GM18909 (cell line): ENCODE measurements at regions not wholly inside any gene's neighbourhood (a gene's known extent, or its start where the extent isn't known, plus 50 kb on each side); places are given as distances from the start of the nearest gene placed in this dataset.

Source experiments
- ATAC-seq: cut with Tn5 transposase; IDR thresholded peaks from one replicate; pipeline ENCODE4 v1.9.1; 2021; ENCODE audit warnings: mild to moderate bottlenecking; ENCODE audit not compliant: unreplicated experiment, poor library complexity

DNA sequence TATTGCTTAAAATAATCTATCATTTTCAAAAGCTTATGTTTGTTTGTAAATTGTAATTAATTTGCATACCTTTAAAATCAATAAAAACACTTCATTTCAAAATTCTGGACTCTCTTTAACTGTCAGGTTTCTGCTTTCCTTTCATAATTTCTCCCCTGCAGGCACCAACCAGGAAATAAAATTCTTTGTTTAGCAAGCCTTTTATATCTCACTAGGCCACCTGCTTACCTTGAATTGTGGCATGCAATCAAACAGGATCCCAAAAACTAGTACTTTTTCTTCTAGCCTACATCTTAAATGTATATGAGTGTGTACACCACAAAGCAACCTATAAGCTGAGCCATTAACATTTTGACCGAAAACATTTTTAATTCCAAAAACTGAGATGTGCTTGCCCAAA lies 233.1 kb downstream of the NR4A2 start:
- no peak for ATAC-seq

DNA sequence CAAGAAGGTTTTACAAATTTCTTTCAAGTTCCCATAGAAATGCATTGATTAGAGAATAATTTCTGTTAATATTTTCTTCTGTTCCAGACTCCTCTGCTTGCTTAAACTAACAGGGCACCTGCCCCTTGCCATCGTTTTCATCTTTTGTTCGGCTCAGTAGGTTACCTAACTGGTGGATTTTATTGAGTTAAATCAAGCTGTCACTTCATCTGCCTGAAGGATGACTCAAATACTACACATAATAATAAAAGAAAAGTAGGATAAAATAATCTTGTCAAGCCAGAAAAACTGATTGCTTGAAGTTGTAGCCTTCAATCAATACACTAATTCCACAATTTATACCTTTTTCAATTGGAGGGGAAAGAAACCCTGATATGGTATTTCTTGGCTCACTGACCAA lies 234.0 kb downstream of the NR4A2 start:
- ATAC-seq: no peak

DNA sequence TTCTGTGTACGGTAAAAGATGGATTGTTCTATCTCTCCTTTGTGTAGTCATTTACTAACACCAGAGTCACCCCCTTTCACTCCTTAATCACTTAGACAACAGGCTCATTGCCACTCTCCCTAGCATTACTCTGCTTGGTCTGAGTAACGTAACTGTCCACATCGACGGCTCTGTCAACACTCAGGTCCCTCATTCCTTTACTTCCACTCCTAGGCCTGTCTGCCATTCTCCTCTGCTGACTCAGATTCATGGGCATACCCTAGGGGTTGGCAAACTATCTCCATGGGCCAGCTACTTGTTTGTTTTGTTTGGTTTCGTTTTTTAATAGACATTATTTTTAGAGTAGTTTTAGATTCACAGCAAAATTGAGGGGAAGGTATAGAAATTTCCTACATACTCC lies 243.9 kb downstream of the NR4A2 start:
- ATAC-seq: no peak

DNA sequence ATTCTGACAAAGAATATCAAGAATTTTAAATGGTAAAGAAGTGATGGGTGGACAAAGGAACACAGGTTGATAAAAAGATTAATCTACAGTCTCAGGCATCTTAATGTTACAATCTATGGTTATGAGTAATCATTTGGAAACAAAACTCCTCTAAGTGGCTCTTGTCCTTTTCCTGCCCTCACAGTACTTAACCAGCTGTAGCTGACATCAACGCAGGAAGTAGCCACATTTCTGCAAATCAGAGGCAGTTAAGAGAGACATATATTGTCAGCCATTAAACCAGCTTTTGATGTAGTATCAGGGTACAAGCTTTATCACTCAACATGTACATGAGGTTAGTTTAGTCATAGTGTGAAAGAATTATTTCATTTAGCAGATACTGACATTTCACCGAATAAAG lies 244.6 kb downstream of the NR4A2 start:
- no peak for ATAC-seq

DNA sequence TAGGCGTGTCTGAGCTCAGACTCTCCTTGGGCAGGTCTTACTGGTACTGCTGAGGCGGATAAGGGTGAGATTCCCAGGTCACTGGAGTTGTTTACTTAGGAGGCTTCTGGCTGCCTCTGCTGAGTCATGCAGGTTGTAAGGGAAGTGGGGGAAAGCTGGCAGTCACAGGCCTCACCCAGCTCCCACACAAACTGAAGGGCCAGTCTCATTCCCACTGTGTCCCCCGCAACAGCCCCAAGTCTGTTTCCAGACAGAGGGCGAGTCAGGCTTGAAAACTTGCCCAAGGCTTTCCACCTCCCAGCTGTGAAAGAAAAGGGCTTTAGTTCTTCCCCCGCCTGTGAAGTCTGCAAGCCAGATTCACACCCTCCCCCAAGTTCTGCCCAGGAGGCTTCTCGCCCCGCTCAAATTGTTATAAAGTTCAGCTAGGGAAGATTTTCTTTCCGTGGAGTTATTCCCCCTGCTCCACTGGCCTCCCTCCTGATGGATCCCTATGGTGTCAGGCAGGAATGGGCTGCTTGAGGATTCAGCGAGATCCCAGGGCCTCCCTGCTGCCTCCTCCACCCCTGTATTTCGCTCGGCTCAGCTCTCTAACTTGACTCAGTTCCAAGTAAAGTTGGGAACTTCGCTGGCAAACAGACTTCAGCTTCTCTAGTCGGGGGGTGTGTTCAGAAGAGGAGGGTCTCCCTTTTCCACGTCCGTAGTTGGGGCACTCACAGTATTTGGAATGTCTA lies 248.6 kb downstream of the NR4A2 start:
- no peak for ATAC-seq

DNA sequence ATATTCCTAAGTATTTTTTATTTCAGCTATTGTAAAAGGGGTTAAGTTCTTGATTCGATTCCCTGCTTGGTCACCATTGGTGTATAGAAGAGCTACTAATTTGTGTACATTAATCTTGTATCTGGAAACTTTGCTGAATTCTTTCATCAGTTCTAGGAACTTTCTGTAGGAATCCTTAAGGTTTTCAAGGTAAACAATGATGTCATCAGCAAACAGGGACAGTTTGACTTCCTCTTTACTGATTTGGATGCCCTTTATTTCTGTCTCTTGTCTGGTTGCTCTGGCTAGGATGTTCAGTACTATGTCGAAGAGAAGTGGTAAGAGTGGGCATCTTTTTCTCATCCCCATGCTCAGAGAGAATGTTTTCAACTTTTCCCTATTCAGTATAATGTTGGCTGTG lies 252.7 kb downstream of the NR4A2 start:
- ATAC-seq: no peak

DNA sequence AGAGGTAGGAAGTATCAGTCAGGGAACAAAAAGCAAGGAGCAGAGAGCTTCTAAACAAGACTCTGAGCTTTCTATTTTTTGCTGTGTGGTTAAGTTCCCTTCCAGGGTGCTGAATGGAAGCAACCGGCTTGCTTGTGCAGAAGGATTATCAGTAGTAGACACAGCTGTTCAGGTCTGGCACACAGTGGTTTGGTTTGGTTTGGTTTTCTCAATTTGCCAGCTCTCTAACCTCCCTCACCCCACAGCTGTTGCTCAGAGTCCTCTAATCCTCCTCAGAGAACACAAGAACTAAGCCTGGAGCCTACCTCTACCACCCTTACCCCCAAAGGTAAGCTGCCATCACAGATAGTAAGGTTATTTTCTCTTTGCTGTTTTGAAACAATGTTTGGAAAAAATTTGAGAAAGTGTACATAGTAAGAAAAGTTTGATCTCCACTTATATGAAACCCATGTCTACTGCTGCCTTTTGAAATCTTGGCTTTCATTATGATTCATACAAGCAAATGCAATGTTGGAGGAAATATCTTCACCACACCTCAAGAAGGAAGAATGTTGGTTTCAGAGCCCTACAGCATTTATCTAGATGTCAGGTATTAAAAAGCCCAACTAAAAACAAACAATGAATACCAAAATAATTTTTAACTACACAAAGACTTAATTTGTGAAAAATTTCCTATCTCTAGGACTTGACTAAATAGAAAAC lies 255.3 kb downstream of the NR4A2 start:
- no peak for ATAC-seq

DNA sequence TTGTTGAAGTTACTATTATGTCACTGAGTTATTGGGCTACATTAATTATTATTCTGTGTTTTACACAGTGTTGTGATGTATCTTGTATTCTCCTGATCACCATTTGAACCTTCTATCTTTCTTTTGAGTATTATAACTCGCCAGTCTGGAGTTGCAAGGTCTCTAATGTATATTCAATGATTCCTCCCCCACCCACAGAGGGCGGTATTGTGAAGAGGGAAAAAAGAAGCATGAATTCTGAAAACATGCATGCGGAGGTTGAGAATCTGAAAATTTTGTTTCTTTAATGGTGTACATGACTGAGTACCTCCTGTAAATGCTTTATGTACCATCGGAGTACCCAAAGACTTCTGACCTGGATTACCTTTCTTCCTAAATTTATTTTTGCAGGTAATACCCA lies 266.6 kb downstream of the NR4A2 start:
- ATAC-seq: no peak

DNA sequence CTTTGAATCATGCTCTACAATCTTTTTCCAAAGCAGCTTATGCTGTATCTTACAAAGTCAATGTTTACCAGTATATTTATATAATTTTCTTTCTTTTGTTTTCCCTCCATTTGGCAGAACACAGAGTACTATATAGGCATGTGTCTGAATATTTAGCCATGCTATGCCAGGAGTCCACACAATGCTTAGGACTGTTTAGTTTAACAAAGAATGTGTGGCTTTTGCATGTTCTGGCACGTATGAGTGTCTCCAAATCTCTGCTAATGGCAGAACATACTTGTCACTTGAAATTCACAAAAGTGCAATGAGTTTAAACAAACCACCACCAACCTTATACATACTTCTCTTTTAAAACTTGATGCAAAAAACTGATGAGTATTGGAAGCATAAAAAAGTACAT lies 268.0 kb downstream of the NR4A2 start:
- ATAC-seq: no peak

DNA sequence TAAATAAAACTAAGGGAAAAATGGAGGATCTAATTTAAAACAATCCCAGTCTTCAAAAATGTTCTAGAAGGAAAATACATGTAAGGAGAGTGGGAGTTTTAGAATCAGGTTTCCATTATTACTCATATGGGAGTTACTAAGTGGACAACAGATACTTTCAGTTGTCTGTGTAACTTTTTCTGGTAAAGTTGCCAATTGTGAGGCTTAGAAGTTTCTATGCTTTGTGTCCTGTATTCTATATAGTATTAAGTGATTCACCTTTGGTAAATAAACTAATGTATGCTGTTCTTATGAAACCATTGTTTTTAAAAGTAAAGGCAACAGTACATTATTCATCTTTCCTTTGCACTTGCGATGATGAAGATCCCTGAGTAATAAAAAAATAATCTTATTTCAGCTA lies 274.9 kb downstream of the NR4A2 start:
- ATAC-seq: no peak

DNA sequence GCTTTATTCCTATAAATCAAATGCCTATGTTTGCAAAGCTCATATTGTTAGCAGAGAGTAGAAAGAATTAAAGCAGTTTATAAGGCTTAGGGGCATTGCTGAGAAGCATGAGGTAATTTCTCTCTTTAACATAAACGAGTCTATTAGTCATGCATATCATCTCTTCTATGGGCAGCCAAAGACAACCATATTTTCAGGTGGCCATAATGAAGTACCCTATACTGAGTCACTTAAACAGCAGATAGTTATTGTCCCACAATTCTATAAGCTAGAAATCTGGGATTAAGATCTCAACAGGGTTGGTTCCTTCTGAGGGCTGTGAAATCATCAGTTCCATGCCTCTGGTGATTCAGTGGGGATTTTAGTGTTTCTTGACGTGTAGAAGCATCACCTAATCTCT lies 277.5 kb downstream of the NR4A2 start:
- no peak for ATAC-seq

DNA sequence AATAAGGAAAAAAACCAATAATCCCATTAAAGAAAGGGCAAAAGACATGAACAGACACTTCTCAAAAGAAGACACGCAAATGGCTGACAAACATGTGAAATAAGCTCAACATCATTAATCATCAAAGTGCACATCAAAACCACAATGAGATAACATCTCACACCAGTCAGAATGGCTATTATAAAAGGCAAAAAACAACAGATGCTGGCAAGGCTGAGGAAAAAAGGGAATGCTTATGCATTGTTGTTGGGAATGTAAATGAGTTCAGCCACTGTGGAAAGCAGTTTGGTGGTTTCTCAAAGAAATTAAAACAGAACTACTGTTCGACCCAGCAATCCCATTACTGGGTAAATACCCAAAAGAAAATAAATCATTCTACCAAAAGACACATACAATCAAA lies 285.6 kb downstream of the NR4A2 start:
- ATAC-seq: no peak

DNA sequence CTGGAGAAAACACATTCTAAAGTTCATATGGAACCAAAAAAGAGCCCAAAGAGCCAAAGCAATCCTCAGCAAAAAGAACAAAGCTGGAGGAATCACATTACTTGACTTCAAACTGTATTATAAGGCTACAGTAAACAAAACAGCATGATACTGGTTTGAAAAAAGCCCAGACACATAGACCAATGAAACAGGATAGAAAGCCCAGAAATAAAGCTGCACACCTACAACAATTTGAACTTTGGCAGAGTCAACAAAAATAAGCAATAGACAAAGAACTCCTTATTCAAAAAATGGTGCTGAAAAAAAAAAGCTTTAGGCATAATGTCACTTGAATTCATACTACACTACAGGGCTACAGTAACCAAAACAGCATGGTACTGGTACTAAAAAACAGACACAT lies 289.6 kb downstream of the NR4A2 start:
- no peak for ATAC-seq

DNA sequence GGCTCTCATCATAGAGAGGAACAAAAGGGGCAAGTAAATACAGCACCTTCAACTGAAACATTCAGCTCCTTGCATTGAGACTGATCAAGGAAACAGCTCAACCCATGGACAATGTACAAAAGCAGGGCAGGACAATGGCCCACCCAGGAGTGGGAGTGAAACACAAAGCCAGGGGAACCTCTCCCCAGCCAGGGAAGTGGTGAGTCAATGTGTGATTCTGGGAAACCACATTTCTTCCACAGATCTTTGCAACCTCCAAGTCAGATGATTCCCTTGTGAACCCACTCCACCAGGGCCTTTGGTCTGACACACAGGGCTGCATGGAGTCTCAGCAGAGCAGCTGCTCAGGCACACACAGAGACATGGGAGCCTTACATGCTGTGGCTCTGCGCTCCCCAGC lies 294.5 kb downstream of the NR4A2 start:
- ATAC-seq: no peak

DNA sequence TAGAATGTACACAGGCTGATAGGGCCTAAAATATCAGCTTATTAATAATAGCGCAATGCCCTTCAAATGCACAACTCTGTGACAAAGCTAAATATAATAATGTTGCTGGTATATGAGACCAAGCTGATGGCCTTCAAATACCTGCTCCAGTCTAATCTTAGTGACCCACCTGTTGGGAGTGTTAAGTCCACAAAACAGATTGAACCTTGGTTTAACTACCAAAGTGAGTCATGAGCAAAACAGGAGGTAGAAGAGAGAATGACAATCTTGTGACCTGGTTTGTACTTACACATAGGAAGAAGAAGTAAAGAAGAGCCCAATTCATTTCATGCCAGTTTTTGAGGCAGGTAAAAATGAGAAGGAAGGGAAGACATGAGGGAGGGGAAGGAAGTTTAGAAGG lies 295.0 kb downstream of the NR4A2 start:
- ATAC-seq: no peak

DNA sequence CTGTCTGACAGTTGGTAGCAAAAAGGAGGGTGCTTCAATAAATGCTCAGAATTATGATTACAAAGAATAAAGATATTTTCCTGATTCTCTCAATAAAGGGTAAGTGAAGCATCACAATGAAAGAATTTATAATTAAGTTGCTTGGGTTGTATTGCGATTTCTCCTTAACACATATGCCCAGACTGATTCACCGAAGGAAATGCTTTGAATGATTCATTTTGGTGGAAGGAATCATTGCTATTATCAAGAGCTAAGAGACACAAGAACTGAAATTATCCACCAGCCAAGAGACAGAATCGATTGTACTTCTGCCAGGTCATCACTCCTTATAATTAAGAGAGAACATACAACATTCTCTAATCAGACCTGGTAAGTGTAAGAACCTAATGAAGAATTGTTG lies 301.4 kb downstream of the NR4A2 start:
- no peak for ATAC-seq

DNA sequence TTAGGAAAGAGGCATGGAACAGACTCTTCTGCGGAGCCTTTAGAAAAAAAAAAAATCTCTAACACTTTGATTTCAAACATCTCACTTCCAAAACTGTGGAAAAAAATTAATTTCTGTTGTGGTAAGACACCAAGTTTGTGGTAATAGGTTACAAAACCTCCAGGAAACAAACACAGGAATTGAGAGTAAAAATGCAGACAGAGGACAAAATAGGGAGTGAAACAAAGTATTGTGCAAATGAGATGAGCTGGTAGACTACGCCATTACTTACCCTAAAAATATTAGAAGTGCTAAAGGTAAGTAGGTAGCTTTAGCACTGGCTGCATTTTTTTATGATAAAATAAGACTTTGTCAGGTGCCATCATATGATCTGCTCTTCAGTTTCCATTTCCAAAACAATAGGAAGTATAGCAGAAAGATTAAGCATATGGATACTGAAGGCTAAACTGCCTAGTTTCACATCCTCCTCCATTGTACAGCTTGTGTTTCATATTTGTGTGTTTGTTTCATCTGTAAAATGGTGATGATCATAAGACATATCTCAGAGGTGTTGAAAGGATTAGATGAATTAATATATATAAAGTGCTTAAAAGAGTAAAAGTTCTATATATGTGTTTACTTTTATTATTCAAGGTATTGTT lies 309.2 kb downstream of the NR4A2 start:
- no peak for ATAC-seq

DNA sequence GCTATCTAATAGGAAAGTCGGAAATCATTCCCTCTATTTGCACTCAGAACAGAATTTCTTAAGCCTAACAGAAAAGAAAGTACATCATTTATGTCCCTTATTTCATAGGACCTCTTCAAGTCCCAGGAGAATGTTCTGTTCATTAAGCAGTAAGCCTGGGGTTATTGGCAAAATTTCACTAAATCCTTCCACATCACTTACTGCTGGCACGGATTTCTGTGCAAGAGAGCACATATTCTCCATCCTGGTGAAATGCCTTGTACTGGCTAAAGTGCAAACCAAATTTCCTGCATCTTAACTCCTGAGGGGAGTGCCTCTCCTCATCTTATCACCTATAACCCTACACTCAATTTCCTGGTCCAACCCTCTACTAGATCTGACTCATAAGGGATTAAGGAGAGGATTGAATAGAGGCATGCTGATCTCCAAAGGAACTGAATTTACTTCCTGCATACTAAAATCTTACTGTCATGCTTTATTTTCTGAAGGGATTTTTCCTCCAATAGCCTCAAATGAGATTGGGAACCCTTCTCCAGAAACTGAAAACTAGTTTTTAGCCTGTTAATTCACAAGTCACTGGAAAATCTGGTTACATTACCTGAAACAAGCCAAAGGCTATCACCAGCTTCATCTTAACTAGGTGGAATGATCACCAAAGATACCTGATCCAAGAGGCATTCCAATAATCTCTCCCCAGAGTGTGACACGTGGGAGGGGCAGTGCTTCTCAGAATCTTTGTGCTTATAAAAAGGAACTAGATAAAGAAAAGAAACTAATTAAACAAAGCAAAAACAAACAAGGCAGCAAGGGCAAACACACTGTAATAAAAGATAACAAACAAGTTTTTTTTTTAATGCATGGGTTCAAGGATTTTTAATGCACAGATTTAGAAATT lies 311.1 kb downstream of the NR4A2 start:
- no peak for ATAC-seq

DNA sequence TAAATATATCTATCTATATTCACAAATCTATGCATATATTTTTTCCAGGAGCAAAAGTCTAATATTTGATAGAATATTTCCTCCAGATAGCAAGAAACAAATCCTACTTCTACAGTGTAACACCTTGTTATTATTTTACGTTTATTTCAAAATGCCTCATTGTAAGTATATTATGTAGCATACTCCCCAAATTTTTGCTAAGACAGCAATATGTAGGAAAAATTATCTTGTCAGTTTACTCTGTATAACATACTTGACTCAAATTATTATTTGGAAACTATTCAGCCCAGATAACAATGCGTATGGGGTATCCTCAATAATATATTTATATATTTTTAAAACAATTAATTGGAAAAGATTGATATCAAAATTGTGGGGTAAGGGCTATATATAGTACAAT lies 313.2 kb downstream of the NR4A2 start:
- ATAC-seq: no peak

DNA sequence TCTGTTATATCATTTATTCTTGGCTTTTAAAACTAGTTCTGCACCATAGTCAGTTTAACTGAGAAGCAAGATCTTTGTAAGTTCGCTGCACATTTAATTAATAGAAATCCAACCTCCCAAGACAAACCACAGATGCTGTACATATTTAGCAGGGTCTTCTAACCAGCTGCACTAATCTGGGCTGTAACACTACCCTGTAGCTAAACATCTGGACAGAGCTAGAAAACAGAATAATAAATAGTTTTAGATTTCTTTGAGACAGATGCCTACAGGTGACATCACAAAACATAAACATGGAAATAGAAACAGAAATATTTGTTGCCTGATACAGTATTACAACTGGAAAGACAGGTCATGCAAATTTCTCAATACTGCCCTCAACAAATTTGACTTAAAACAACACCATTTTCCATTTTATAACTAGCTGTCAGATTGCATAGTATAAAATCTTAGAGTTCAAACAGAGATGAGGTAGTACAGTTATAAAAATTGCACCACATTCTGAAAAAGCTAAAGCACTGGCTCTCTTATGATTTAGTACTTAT lies 315.1 kb downstream of the NR4A2 start:
- no peak for ATAC-seq
